ENCODE measurements at regions not wholly inside any gene's neighbourhood (a gene's known extent, or its start where the extent isn't known, plus 50 kb on each side); places are given as distances from the start of the nearest gene placed in this dataset.

DNA sequence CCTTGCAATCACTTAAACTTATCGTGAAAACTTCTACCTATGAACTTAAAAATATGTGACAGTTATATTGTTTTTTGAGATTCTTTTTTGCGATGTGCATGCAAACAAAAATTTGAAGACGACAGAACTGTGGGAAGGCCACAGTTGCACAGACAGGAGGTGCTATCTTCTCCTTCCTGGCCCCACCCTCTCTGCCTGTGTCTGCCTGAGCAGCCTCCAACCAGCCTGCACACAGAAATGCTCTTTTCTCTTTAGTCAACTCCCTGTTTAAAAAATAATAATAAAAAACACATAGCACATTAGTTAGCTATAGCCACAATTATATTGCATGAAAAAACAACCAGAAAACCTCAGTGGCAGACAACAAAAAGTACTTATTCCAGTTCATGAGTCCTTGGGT, 212.2 kb downstream of the ZNF621 start:
- H3K27me3 ChIP-seq (ENCODE audit: control insufficient read depth, insufficient read depth, low read length, poor library complexity, severe bottlenecking): no peaks in the 10 kb centered on the region
- H3K27ac ChIP-seq (ENCODE audit: low read depth, low read length): no peak overlapping the region
- no peaks in the 10 kb centered on the region for H3K4me1 ChIP-seq (ENCODE audit: control insufficient read depth, insufficient read depth, low read length)
- no peaks in the 10 kb centered on the region for H3K36me3 ChIP-seq (ENCODE audit: control insufficient read depth, insufficient read depth, low read length)
- TF ChIP-seq, protein P1, sequence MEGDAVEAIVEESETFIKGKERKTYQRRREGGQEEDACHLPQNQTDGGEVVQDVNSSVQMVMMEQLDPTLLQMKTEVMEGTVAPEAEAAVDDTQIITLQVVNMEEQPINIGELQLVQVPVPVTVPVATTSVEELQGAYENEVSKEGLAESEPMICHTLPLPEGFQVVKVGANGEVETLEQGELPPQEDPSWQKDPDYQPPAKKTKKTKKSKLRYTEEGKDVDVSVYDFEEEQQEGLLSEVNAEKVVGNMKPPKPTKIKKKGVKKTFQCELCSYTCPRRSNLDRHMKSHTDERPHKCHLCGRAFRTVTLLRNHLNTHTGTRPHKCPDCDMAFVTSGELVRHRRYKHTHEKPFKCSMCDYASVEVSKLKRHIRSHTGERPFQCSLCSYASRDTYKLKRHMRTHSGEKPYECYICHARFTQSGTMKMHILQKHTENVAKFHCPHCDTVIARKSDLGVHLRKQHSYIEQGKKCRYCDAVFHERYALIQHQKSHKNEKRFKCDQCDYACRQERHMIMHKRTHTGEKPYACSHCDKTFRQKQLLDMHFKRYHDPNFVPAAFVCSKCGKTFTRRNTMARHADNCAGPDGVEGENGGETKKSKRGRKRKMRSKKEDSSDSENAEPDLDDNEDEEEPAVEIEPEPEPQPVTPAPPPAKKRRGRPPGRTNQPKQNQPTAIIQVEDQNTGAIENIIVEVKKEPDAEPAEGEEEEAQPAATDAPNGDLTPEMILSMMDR (conservative IDR thresholded peaks at IDR 0.05): no peak
- no peak overlapping the region for H3K9ac ChIP-seq (ENCODE audit: extremely low read depth, low read length, poor library complexity, severe bottlenecking)
- Mint-ChIP-seq H3K9me3 (peaks cover 9% of the 10 kb centered on the region), H3K27me3 (ENCODE audit: insufficient read depth) (peaks cover 1% of the 10 kb centered on the region), H3K4me1 (peaks cover 10% of the 10 kb centered on the region), H3K27ac (no peak overlapping the region), H3K4me3 (no peak overlapping the region), H3K36me3 (ENCODE audit: low read depth) (no peaks in the 10 kb centered on the region)
- DNase-seq: no peak
- H3K4me3 ChIP-seq (ENCODE audit: low read length): no peak overlapping the region
- 86 to 93% methylated on average over 2 of the region's 3 CpGs for WGBS, 2 experiments (ENCODE audit: insufficient coverage in 1 of 2, insufficient read length in 1 of 2)
- H3K9me3 ChIP-seq (ENCODE audit: control insufficient read depth, low read length): no peaks in the 10 kb centered on the region

DNA sequence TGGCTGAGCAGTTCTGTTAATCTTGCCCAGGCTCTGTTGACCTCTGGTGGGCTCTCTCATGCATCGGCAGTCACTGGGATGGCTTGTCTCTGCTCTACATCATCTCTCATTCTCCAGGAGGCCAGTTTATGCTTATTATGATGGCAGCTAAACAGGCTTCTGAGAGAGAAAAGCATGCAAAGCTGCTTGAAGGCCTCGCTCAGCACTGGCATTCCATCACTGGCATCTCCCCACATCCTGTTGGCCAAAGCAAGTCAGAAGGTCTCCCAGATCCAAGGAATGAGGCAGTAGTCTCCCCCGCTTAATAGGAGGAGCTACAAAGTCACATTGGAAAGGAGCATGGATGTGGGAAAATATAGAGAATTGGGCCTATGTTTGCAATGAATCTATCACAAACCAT, 212.6 kb downstream of the ZNF621 start:
- Histone ChIP-seq H3K36me3 (ENCODE audit: control insufficient read depth, insufficient read depth, low read length) (no peaks in the 10 kb centered on the region), H3K27me3 (ENCODE audit: control insufficient read depth, insufficient read depth, low read length, poor library complexity, severe bottlenecking) (no peaks in the 10 kb centered on the region), H3K4me1 (ENCODE audit: control insufficient read depth, insufficient read depth, low read length) (no peaks in the 10 kb centered on the region), H3K9ac (ENCODE audit: extremely low read depth, low read length, poor library complexity, severe bottlenecking) (no peak overlapping the region), H3K4me3 (ENCODE audit: low read length) (no peak overlapping the region), H3K27ac (ENCODE audit: low read depth, low read length) (no peak overlapping the region), H3K9me3 (ENCODE audit: control insufficient read depth, low read length) (no peaks in the 10 kb centered on the region)
- 80 to 91% methylated on average over 1 to 3 of the region's 3 CpGs for WGBS, 2 experiments (ENCODE audit: insufficient coverage in 1 of 2, insufficient read length in 1 of 2)
- Mint-ChIP-seq H3K36me3 (ENCODE audit: low read depth) (no peaks in the 10 kb centered on the region), H3K9me3 (peaks cover 5% of the 10 kb centered on the region), H3K4me3 (no peak overlapping the region), H3K27ac (no peak overlapping the region), H3K27me3 (ENCODE audit: insufficient read depth) (peaks cover 1% of the 10 kb centered on the region), H3K4me1 (peaks cover 10% of the 10 kb centered on the region)
- DNase-seq: no peak
- TF ChIP-seq, protein P1 (conservative IDR thresholded peaks at IDR 0.05): no peak

DNA sequence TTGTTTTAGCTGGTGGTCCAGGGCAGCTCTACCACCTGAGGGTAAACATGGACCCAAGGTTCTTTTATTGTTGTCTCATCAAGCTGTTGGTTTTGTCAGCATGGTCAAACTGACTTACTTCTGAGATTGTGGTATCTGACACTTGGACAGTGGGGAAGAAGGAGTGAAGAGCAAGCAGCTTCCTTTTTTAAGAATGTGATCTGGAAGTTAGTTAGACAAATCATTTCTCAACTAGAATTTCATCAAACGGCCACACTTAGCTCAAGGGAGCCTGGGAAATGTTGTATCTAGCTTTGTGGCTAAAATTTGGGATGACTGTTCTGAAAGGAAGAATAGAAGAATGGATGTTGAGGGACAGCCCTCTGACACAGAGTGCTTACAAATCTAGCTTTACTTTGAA, 215.2 kb downstream of the ZNF621 start:
- no peaks in the 10 kb centered on the region for H3K36me3 Mint-ChIP-seq (ENCODE audit: low read depth)
- no peak for DNase-seq
- H3K4me1 Mint-ChIP-seq: peaks cover 10% of the 10 kb centered on the region
- H3K4me1 ChIP-seq (ENCODE audit: control insufficient read depth, insufficient read depth, low read length): no peaks in the 10 kb centered on the region
- no peak overlapping the region for H3K27ac ChIP-seq (ENCODE audit: low read depth, low read length)
- no peak overlapping the region for H3K27ac Mint-ChIP-seq
- TF ChIP-seq, protein P1 (conservative IDR thresholded peaks at IDR 0.05): no peak
- H3K9me3 Mint-ChIP-seq: no peaks in the 10 kb centered on the region
- WGBS, 2 experiments (ENCODE audit: insufficient coverage in 1 of 2, insufficient read length in 1 of 2): 96 to 100% methylated on average over 1 of the region's 1 CpG
- no peak overlapping the region for H3K4me3 ChIP-seq (ENCODE audit: low read length)
- H3K9me3 ChIP-seq (ENCODE audit: control insufficient read depth, low read length): no peaks in the 10 kb centered on the region
- H3K27me3 ChIP-seq (ENCODE audit: control insufficient read depth, insufficient read depth, low read length, poor library complexity, severe bottlenecking): no peaks in the 10 kb centered on the region
- H3K9ac ChIP-seq (ENCODE audit: extremely low read depth, low read length, poor library complexity, severe bottlenecking): no peak overlapping the region
- H3K27me3 Mint-ChIP-seq (ENCODE audit: insufficient read depth): no peaks in the 10 kb centered on the region
- no peak overlapping the region for H3K4me3 Mint-ChIP-seq
- H3K36me3 ChIP-seq (ENCODE audit: control insufficient read depth, insufficient read depth, low read length): no peaks in the 10 kb centered on the region

Data from endodermal cell (in vitro differentiated cells).